GM12891 (cell line): ENCODE measurements at regions not wholly inside any gene's neighbourhood (a gene's known extent, or its start where the extent isn't known, plus 50 kb on each side); places are given as distances from the start of the nearest gene placed in this dataset.

Source experiments
- POLR2A ChIP-seq: IDR thresholded peaks from 2 replicates; pipeline ENCODE4 v1.6.1; 2011; ENCODE audit warnings: low read depth, low read length, control low read depth
- POLR2AphosphoS5 ChIP-seq: IDR thresholded peaks from 2 replicates; pipeline ENCODE4 v1.6.1; 2011; ENCODE audit warnings: low read depth, low read length, control low read depth
- SPI1 ChIP-seq: IDR thresholded peaks from 2 replicates; pipeline ENCODE4 v1.6.1; 2011; ENCODE audit warnings: low read depth, low read length, control low read depth
- TAF1 ChIP-seq: IDR thresholded peaks from 2 replicates; pipeline ENCODE4 v1.6.1; 2011; ENCODE audit warnings: low read depth, low read length, control low read depth

GRCh38 chr13:66009241-66009640 lies 1220.9 kb downstream of the PCDH9 start:
- TF ChIP-seq POLR2A (no peak), POLR2AphosphoS5 (no peak), TAF1 (no peak), SPI1 (no peak)
